NCI-H1105 (cell line): ENCODE measurements at regions not wholly inside any gene's neighbourhood (a gene's known extent, or its start where the extent isn't known, plus 50 kb on each side); places are given as distances from the start of the nearest gene placed in this dataset.

Experiments
- DNase-seq: peaks from one replicate; lab custom pipeline; 2025; lab: John Stamatoyannopoulos, UW

DNA sequence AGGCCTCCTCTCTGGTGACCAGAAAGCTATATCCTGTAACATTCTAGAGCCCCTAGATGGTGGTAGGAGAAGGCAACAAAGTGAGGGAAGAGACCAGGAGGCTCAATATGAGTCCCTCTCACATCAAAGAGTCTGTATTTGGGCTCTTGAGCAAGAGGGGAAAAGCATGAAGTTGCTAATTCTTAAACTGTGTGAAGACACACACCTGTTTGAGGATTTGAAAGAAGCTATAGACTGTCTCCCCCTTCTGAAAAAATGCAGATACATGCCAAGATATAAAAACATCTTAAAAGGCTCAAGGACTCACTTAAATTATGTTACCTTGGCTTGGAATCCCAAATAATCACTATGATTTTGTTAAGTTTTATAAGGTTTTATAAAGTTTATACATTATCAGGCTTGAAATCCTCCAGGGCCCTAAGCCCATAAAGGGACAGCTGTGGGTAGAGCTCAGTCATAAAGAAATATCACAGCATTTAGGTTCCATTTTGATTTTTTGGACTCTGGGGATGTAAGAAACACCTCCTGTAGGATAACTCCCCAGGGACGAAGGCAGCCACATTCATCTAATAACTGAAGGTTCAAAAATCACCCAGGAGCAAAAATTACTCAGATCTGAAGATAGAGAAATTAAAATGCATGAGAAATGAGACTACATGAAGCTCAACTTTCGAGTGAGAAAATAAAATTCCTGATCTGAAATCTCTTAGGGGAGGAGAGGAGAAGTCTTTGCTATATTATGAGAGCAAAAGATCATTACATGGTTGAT is 136.1 kb upstream of the LGALSL start:
- no peak for DNase-seq

DNA sequence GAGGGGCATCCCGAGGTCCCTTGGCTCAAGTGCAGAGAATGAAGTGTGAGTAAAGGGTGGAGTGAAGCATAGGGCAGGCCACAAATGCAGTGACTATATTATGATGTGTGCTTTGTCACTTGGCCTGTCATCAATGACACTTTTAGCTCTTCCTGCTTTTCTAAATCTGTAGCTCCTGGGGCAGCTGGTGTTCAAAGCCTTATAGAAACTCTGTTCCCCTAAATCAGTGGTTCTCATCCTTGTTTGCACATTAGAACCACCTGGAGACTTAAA is 135.6 kb upstream of the LGALSL start:
- DNase-seq: no peak

DNA sequence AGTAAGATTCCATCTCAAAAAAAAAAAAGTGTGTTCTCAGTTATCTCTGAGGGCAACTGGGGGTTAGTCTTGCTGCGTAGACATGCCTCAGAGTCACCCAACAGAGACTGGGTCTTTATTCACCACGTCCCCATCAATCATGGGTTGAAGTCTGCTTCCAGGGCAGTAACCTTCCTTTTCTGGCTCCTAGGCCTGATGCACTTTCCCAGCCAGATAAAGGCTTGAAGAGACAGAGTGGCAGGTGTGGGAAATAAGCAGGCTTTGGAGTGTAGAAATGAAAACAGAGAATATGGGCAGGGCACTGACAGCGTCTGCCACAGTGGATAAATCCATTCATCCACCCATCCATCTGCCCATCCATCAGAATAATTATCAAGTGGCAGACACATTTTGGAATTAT is 134.1 kb upstream of the LGALSL start:
- DNase-seq: no peak

DNA sequence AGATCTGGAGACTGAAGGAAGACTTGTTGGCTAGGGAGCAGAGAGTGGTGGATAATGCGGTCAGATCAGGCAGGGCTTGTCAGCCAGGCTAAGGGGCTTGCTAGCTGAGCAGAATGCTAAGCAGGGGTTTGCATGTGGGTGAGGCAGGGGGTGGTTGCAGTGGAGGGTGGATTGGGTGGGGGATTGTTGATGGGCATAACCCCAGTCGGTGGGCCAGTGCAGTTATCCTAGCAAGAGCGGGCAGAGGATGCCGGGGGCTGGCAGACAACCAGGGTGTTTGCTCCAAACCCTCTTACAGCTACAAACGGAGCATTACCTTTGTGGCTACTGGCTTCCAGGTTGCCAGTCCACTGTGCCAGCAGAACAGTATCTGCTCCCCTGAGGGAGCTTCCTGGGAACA is 131.5 kb upstream of the LGALSL start:
- DNase-seq: no peak

DNA sequence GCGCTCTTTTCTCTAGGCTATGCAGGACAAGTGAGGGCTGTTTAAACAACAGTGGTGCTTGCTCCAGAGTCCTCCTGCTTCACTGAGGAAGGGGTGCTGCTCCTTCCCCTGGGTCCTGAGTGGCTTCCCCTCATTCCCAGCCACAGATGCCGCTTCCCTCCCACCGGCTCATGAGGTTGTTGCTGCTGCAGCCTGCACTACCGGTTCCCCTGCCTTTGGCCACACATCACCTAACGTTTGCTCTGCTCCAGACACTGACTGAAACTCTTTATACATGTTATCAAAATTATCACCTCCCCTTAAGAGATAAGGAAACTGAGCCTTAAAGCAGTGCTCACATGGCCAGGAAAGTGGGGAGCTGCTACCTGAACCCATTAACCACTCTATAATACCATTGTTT is 130.8 kb upstream of the LGALSL start:
- no peak for DNase-seq

DNA sequence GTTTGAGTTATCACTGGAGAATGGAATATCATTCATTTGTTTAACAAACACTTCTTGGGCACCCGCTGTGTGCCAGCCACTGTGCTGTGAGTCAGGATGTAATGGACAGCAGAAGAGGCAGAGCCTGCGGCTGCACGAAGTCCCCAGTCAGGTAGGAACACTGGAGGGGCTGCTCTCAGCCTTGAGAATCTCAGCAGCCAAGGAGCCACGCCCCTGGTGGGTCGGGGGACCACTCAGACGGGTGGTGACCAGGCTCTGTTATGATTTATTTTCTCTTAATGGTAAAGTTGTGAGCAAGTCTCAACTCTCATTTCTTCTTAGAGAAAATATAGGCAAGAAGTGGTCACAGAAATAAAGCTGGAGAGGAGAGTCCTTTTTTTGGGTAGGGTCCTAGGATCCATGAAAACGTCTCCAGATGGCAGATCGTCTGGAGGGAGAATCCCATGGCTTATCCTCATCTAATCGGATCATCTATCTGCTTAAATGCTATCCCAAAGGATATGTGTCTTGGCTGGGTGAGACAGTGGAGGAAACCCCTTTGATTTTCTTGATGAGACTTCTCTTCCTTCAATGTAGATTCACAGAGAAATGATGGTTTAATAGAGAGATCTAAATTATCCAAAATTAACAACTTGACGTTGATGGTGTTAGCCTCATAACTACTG is 129.1 kb upstream of the LGALSL start:
- DNase-seq: no peak

DNA sequence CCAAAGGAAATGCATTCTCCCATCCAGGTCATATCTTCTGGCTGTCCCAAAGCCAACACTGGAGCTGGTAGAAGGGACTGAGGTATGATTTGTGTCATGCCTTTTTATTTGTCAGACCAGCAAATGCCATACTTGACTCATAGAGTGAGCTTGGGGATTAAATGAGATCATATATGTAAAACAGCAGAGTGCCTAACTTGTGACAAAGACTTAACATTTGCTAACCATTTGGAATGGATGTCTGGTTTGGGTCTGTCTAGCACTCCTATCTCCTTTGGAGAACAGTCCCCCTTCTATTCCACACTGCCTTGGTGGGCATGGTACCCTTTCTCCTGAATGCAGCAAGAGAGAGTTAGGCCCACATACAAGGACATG is 128.5 kb upstream of the LGALSL start:
- DNase-seq: no peak

DNA sequence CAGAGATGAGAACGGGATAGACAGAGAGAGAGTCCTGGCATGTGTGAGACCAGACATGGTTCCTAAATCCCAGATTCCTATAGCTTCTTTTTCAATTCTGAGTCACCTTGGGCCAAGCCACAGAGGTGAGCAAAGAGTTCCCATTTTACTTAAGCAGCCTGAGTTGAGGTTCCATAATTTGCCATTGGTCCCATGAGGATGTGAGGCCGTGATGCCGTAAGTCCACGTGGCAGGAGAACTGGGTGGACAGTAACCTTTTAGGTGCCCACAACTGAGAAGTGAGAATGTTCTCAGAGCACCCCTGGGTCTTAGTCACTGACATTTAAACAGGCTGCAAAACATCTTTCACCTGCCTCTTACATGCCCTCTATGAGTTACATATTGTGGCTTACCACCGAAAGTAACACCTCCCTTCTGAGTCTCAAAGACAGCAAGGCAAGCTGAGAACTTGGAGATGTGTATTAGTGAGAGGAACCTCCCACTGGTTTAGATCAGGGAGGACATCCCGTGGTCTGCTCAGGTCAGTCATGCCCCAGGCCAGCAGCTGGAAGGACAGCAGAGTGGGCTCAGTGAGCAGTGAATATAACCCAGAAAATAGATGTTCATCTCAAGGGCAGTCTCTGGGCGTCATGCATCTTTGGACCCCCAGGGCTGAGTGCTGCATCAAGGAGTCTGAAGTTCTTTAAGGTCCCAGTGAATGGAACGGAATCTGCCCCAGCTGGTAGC is 127.9 kb upstream of the LGALSL start:
- no peak for DNase-seq

DNA sequence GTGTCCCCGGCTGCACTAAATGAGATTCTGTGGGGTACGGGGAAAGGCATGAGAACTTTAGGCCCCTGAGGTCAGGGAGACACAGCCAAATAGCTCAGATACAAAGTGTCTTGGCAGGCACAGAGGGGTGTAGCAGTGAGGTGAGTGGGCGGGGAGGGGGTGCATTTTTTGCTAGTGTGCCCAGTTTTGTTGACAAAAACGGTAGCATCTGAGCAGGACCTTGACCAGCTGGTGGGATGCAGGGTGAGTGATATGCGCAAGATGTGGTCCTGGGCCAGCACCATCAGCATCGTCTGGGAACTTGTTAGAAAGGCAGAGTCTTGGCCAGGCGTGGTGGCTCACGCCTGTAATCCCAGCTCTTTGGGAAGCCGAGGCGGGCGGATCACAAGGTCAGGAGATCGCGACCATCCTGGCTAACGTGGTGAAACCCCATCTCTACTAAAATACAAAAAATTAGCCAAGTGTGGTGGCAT is 127.3 kb upstream of the LGALSL start:
- no peak for DNase-seq

DNA sequence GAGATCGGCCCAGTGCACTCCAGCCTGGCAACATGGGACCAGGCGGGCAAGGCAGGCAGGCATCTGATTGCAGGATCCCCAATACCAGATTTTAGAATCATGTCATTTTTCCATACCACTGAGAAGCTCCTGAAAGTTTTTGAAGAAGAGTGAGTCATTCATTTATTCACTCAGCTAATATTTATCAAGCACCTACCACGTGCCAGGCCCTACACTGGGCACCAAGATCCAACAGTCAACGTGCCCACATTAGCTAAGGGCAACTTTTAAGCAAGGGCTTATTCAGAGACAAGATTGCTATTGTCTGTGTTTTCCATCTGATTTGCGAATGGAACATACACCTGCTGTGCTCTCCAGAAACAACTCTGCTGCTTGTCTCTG is 126.8 kb upstream of the LGALSL start:
- DNase-seq: no peak

DNA sequence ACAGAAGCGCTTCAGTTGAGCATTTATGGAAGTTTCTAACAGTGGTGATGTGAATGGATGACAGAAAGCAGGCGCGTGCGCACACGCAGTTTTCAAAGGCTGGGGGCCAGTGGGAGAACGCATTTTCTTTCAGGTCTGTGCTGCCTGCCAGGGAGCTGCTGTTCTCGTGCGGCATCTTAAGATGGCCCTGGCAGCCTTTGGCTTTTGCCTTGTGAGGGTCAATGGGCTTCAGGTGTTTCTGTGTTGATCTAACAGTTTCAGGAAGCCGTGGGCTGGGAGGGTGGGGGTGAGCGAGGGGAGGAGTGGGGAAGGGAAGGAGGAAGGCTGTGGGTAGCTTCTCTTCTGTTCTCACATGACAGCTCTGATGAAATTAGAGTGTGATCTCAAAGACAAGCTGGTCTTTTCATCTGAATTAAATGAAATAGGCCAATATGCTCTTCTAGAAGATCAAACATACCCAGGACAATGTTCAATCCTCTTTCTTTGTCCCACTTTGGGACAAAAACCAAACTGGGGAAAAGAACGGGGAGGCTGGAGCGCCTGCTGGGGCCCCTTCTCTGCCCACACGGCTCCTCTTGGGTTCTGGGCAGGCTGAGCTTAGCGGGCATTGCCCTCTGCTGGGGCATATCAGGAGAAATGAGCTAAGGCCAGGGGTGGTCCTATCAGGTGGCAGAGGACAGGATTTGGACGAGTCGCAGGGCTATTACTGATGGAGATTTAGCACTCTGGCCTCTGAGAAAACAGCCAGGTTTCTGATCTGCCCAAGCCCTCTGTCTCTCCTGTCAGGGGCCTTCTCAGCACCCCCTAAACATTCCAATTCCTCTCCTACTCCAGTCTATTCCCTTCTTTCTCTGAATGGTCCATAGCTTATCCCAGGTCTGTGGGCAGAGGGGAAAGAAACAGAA is 126.2 kb upstream of the LGALSL start:
- peak; percentile 19 for DNase-seq

DNA sequence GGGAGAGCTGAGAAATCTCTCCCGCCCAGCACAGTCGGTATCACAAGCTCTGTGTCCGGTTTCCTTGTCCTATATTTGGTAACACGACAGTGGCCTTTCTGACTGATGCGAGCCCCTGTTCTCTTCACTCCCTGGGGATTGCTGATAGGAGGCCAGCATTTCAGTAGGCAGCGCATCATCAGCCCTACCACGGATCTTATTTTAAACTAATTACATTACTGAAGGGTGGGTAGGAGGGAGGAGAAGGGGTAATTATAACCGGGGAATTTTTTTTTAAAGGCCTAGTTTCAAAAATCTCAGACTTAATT is 125.6 kb upstream of the LGALSL start:
- no peak for DNase-seq

DNA sequence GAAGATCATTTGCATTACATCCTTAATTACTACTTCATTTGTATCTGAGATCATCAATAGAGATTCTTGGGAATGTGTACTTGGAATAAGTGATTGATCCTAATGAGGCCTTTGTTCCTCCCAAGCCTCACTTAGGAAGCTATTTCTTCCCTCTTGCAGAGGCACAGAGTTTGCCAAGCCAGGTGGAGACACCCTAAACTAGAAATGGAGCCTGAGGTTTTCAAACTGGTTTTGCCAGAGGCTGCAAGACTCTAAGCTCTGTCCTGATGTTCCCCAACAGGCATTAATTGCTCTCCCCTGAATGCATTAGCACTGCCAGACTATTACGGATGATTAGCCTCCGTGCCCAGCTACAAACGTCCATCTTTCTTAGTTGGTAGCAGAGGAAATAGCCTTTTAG is 125.2 kb upstream of the LGALSL start:
- no peak for DNase-seq

DNA sequence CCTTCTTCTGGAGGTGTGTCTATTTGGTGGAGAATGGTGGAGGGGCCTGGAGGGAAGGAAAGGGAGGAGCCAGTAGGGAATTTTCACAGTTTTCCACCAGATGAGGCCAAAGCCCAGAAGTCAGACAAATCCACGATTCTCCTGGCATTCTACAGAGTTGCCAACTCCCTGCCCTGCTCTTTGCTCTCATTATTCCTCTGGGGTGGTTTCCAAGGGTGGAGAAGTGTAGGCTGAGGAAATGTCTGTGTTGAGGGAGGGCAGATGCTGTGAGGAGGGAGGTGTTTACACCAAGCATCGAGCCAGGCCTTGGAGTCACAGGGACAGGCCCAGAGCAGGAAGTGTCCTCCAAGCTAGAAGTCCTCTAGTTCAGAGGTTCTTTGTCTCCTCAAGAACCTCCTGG is 124.1 kb upstream of the LGALSL start:
- DNase-seq: no peak

DNA sequence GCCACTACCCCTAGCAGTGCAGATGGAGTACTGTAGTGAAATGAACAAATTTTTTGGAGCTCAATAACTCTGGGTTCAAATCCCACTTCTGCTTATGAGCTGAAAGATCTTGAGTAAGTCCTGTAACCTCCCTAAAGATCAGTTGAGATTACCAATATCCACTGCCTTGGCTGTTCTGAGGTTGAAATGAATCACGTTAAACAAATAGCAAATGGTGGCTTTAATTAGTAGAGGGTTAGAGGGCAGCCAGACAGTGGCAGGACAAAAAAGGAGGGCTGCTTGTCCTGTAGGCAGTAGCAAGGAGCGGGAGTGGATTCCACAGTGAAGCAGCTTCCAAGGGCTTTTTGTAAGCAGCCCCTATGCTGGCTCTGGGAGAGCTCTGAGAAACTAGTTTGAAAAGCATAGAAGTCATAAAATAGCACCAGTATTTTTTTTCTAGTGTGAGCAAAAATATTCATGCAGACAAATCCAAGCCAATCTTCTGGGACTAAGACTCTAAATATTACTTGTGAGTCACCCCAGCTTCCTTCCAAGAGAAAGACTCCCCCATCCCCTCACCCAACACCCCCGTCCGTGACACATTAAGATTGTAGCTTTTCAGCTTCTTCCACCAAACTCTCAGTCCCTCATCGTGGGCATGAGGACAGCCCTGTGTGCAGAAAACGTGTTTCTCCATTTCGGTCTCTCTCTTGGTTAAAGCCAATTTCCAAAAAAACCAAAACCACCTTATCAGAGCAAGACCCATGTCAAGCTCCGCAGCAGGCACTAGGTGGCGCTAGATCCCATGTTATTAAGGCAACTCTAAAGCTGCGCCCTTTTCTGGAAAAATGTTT is 123.5 kb upstream of the LGALSL start:
- peak; percentile 91 for DNase-seq

DNA sequence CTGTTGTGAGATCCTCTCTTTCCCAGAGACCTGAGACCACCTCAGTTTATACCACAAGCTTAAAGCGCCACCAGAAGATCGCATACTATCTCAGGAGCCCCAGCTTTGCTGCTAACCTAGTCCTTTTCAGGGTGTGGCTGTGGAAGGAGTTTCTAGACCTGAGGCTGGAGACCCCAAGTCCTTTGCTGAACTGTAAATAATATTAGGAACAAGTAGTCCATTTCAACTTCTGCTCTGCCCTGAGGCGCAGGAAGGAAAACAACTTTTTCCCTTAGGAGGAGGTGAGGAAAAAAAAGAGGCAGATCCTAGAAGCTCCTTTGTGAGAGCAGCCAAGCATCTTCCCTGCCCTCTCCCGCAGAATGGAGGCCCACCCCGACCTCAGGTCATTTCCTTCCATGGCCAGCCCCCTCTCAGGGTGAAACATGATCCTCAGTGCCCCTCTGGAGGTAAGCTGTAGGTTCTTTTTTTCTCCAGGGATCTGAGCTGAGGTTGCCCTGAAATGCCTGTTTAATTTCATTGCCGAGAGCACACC is 122.8 kb upstream of the LGALSL start:
- DNase-seq: no peak

DNA sequence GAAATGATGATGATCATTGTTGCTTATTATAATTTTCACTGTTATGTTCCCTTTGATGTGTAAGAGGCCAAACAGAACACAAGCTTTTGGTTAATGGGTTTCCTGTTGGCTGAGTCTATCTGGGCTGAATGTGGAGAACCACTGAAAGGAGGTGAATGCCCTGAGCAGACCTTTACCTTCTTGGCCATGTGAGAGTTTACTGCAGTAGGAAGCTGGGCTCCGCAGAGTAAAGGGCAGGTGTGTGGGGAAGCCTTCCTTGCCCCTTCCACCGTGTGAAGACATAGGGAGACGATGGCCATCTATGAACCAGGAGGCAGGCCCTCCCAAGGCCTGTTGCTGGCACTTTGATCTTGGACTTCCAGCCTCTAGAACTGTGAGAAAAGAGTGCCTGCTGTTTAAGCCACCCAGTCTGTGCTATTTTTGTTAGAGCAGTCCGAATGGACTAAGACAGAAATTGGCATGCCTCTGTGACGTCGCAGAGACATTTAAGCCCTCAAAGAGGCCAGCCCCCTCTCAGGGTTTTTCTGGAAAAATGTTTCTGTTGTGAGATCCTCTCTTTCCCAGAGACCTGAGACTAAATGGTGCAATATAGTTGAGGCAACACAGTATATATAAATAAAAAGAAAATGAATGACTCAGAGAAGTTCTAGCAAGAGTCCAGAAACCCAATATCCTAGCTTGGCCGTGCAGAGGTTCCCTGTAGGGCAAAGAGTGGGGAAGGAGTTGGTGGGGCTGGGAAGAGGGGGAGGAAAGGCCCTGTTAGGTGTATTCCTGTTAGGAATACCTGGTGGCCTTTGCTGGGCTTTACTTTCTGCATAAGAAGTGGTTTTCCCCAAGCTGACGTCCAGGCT is 121.9 kb upstream of the LGALSL start:
- no peak for DNase-seq

DNA sequence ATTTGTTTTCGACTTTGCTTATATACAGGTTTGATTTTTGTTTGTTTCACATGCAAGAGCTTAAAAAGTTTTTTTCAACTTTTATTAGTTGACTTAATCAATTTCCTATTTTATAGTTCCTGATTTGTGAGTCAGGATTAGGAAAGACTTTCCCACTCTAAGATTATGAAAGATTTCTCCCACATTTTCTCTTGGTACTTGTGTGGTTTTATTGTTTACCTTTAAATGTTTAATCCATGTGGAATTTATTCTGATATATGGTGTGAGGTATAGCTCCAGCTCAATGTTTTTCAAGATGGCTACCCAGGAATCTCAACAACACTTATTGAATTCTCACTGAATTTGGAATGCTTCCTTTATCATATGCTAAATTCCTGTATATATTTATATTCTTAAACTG is 117.8 kb upstream of the LGALSL start:
- DNase-seq: no peak

DNA sequence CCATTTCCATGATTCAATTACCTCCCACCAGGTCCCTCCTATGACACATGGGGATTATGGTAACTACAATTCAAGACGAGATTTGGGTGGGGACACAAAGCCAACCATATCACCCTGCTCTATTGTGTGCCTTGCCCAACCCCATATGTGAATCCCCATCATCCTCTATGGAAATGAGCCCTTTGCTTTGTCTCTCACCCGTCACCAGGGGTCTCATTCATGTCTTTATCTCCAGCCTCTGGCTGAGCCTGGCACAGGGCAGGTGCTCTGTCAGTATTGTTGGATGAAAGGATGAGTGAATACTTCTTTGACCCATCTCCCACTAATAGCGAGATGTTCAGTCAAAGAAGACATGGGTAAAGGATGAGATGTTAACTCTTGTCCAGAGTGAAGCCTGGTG is 116.6 kb upstream of the LGALSL start:
- DNase-seq: no peak

DNA sequence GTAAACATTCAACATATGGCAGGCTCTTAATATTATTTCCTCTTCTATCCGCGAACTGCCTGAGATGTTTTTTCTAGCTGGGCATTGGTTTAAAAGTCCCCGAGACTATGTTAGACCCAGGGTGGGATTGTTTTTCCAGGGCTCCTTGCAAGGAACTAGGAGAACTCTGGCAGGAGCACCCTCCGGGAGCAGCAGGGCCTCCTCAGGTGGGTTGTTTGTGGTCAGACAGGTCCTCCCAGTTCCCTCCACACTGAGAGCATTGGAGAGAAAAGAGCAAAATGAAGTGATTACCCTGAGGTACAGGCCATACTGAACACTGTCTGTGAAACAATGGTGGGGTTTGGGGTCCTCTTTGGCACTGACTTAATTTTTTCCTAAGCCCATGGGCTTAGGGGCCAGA is 115.9 kb upstream of the LGALSL start:
- no peak for DNase-seq
